ENCODE measurements at regions not wholly inside any gene's neighbourhood (a gene's known extent, or its start where the extent isn't known, plus 50 kb on each side); places are given as distances from the start of the nearest gene placed in this dataset.

- H3K9me3 Mint-ChIP-seq: no peaks in the 10 kb centered on the region
- no peak overlapping the region for H3K4me3 Mint-ChIP-seq
- no peaks in the 10 kb centered on the region for H3K4me1 Mint-ChIP-seq (ENCODE audit: low read depth)
Measured at GRCh38 chr1:90781534-90781933, 64.4 kb upstream of the BARHL2 start.

GRCh38 chr1:90780981-90781380 is 63.9 kb upstream of the BARHL2 start:
- no peak overlapping the region for H3K4me3 Mint-ChIP-seq
- H3K36me3 Mint-ChIP-seq (ENCODE audit: low read depth): no peaks in the 10 kb centered on the region
- H3K4me1 Mint-ChIP-seq (ENCODE audit: low read depth): no peaks in the 10 kb centered on the region
- no peak overlapping the region for H3K27ac Mint-ChIP-seq
- peaks cover 4% of the 10 kb centered on the region for H3K27me3 Mint-ChIP-seq (ENCODE audit: low read depth)
- no peaks in the 10 kb centered on the region for H3K9me3 Mint-ChIP-seq

More at GRCh38 chr1:90781534-90781933, 64.4 kb upstream of the BARHL2 start:
- peaks cover 4% of the 10 kb centered on the region for H3K27me3 Mint-ChIP-seq (ENCODE audit: low read depth)
- no peak overlapping the region for H3K27ac Mint-ChIP-seq
- H3K36me3 Mint-ChIP-seq (ENCODE audit: low read depth): no peaks in the 10 kb centered on the region

GRCh38 chr1:90779573-90779972 is 62.5 kb upstream of the BARHL2 start:
- H3K9me3 Mint-ChIP-seq: no peaks in the 10 kb centered on the region
- H3K4me1 Mint-ChIP-seq (ENCODE audit: low read depth): no peaks in the 10 kb centered on the region
- H3K27me3 Mint-ChIP-seq (ENCODE audit: low read depth): peaks cover 4% of the 10 kb centered on the region
- H3K27ac Mint-ChIP-seq: no peak overlapping the region
- H3K4me3 Mint-ChIP-seq: no peak overlapping the region
- no peaks in the 10 kb centered on the region for H3K36me3 Mint-ChIP-seq (ENCODE audit: low read depth)

GRCh38 chr1:90778486-90778885 is 61.4 kb upstream of the BARHL2 start:
- H3K27ac Mint-ChIP-seq: no peak overlapping the region
- H3K9me3 Mint-ChIP-seq: no peaks in the 10 kb centered on the region
- no peaks in the 10 kb centered on the region for H3K36me3 Mint-ChIP-seq (ENCODE audit: low read depth)
- H3K4me1 Mint-ChIP-seq (ENCODE audit: low read depth): no peaks in the 10 kb centered on the region
- H3K27me3 Mint-ChIP-seq (ENCODE audit: low read depth): peaks cover 4% of the 10 kb centered on the region
- no peak overlapping the region for H3K4me3 Mint-ChIP-seq

- Mint-ChIP-seq H3K9me3 (no peaks in the 10 kb centered on the region), H3K36me3 (ENCODE audit: low read depth) (no peaks in the 10 kb centered on the region), H3K4me1 (ENCODE audit: low read depth) (no peaks in the 10 kb centered on the region)
Measured at GRCh38 chr1:90773812-90774211, 56.7 kb upstream of the BARHL2 start.

GRCh38 chr1:90768826-90769225 is 51.7 kb upstream of the BARHL2 start:
- Mint-ChIP-seq H3K4me1 (ENCODE audit: low read depth) (no peaks in the 10 kb centered on the region), H3K4me3 (no peak overlapping the region), H3K9me3 (no peaks in the 10 kb centered on the region), H3K27ac (no peak overlapping the region), H3K27me3 (ENCODE audit: low read depth) (peaks cover 3% of the 10 kb centered on the region), H3K36me3 (ENCODE audit: low read depth) (no peaks in the 10 kb centered on the region)

More at GRCh38 chr1:90773812-90774211, 56.7 kb upstream of the BARHL2 start:
- peaks cover 4% of the 10 kb centered on the region for H3K27me3 Mint-ChIP-seq (ENCODE audit: low read depth)
- H3K4me3 Mint-ChIP-seq: no peak overlapping the region
- no peak overlapping the region for H3K27ac Mint-ChIP-seq

- Mint-ChIP-seq H3K4me1 (ENCODE audit: low read depth) (no peaks in the 10 kb centered on the region), H3K4me3 (no peak overlapping the region), H3K27me3 (ENCODE audit: low read depth) (peaks cover 3% of the 10 kb centered on the region), H3K9me3 (no peaks in the 10 kb centered on the region), H3K27ac (no peak overlapping the region), H3K36me3 (ENCODE audit: low read depth) (no peaks in the 10 kb centered on the region)
Measured at GRCh38 chr1:90768098-90768497, 51.0 kb upstream of the BARHL2 start.
